Left lung (tissue), 4 donors: ENCODE measurements at regions not wholly inside any gene's neighbourhood (a gene's known extent, or its start where the extent isn't known, plus 50 kb on each side); places are given as distances from the start of the nearest gene placed in this dataset.

ENCODE experiments used
- ATAC-seq: fragments of 200-7000 bp; cut with Tn5 transposase; one replicate; pipeline ENCODE4 v1.9.1; 2020; ENCODE audit warnings: moderate library complexity
- DNase-seq, 4 donors: peaks; one replicate each; pipeline ENCODE4 v3.0.0-alpha.2; 2013 to 2020
- H3K27ac ChIP-seq, 2 donors: fragments of 200-600 bp; sonication (generic) in 1 of 2; one replicate each; pipeline versions ENCODE4 v1.5.0 to v1.8.0; 2020 to 2021
- H3K27me3 ChIP-seq, 2 donors: fragments of 200-600 bp; sonication (generic) in 1 of 2; one replicate each; pipeline versions ENCODE4 v1.5.0 to v1.8.0; 2020 to 2021
- H3K36me3 ChIP-seq, 2 donors: fragments of 200-600 bp; sonication (generic) in 1 of 2; one replicate each; pipeline versions ENCODE4 v1.5.0 to v1.8.0; 2020 to 2021
- H3K4me1 ChIP-seq, 2 donors: fragments of 200-600 bp; one replicate each; pipeline ENCODE4 v1.8.0; 2021
- H3K4me3 ChIP-seq, 2 donors: fragments of 200-600 bp; sonication (generic) in 1 of 2; one replicate each; pipeline versions ENCODE4 v1.5.0 to v1.8.0; 2020 to 2021; ENCODE audit warnings: mild to moderate bottlenecking in 1 of 2
- H3K9me3 ChIP-seq, 2 donors: fragments of 200-600 bp; sonication (generic) in 1 of 2; one replicate each; pipeline versions ENCODE4 v1.5.0 to v1.8.0; 2020 to 2021
- intact Hi-C, 2 donors: fragments of 100-400 bp; cut with DNase I; formaldehyde crosslinking; loops; one replicate each; pipeline versions ENCODE4 v1.11.2 to v1.14.2; 2022
- TF ChIP-seq, protein P1 (sequence below), 2 donors: fragments of 200-600 bp; sonication (generic) in 1 of 2; IDR thresholded peaks; one replicate each; pipeline versions ENCODE4 v1.5.0 to v1.8.0; 2021; ENCODE audit warnings: antibody characterized with exemption in 2 of 2
- donor health status: DM: no; HTN: yes; CAD: no.
- donor health status: DM: no; HTN: no; CAD: no.

GRCh38 chr13:90453342-90453741 lies 894.1 kb upstream of the MIR17HG start:
- Histone ChIP-seq H3K4me3 (no peak overlapping the region), H3K27me3 (no peaks in the 10 kb centered on the region), H3K27ac (no peak overlapping the region), H3K4me1 (no peaks in the 10 kb centered on the region), H3K36me3 (no peaks in the 10 kb centered on the region), H3K9me3 (no peaks in the 10 kb centered on the region)
- intact Hi-C loops = no loop called here
- ATAC-seq (no peak), DNase-seq (no peak)
- TF ChIP-seq, protein P1, sequence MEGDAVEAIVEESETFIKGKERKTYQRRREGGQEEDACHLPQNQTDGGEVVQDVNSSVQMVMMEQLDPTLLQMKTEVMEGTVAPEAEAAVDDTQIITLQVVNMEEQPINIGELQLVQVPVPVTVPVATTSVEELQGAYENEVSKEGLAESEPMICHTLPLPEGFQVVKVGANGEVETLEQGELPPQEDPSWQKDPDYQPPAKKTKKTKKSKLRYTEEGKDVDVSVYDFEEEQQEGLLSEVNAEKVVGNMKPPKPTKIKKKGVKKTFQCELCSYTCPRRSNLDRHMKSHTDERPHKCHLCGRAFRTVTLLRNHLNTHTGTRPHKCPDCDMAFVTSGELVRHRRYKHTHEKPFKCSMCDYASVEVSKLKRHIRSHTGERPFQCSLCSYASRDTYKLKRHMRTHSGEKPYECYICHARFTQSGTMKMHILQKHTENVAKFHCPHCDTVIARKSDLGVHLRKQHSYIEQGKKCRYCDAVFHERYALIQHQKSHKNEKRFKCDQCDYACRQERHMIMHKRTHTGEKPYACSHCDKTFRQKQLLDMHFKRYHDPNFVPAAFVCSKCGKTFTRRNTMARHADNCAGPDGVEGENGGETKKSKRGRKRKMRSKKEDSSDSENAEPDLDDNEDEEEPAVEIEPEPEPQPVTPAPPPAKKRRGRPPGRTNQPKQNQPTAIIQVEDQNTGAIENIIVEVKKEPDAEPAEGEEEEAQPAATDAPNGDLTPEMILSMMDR (IDR thresholded peaks at IDR 0.05) = no peak

- no peak for DNase-seq
- H3K4me1 ChIP-seq = no peaks in the 10 kb centered on the region
- intact Hi-C loops = no loop called here
- ATAC-seq = no peak
- H3K27ac ChIP-seq = no peak overlapping the region
- no peaks in the 10 kb centered on the region for H3K36me3 ChIP-seq
- H3K4me3 ChIP-seq = no peak overlapping the region
- TF ChIP-seq, protein P1 (IDR thresholded peaks at IDR 0.05) = no peak
- H3K9me3 ChIP-seq = no peaks in the 10 kb centered on the region
- H3K27me3 ChIP-seq = no peaks in the 10 kb centered on the region
These were observed 893.4 kb upstream of the MIR17HG start for GRCh38 chr13:90454002-90454636.

- no peak for ATAC-seq
- H3K36me3 ChIP-seq = no peaks in the 10 kb centered on the region
- H3K9me3 ChIP-seq = no peaks in the 10 kb centered on the region
- no peak for DNase-seq
- no peak overlapping the region for H3K4me3 ChIP-seq
- intact Hi-C loops = no loop called here
- TF ChIP-seq, protein P1 (IDR thresholded peaks at IDR 0.05) = no peak
- H3K27ac ChIP-seq = no peak overlapping the region
- H3K27me3 ChIP-seq = no peaks in the 10 kb centered on the region
- H3K4me1 ChIP-seq = no peaks in the 10 kb centered on the region
These were observed 892.4 kb upstream of the MIR17HG start for GRCh38 chr13:90455067-90455466.

- Histone ChIP-seq H3K27me3 (no peaks in the 10 kb centered on the region), H3K36me3 (no peaks in the 10 kb centered on the region), H3K9me3 (no peaks in the 10 kb centered on the region), H3K4me1 (no peaks in the 10 kb centered on the region), H3K27ac (no peak overlapping the region), H3K4me3 (no peak overlapping the region)
- ATAC-seq (no peak), DNase-seq (no peak)
- intact Hi-C loops = no loop called here
- TF ChIP-seq, protein P1 (IDR thresholded peaks at IDR 0.05) = no peak
These were observed 891.7 kb upstream of the MIR17HG start for GRCh38 chr13:90455823-90456222.

- Histone ChIP-seq H3K4me3 (no peak overlapping the region), H3K36me3 (no peaks in the 10 kb centered on the region)
- TF ChIP-seq, protein P1 (IDR thresholded peaks at IDR 0.05) = no peak
These were observed 886.1 kb upstream of the MIR17HG start for GRCh38 chr13:90461398-90461797.

More at GRCh38 chr13:90461398-90461797, 886.1 kb upstream of the MIR17HG start:
- Histone ChIP-seq H3K9me3 (no peaks in the 10 kb centered on the region), H3K27me3 (no peaks in the 10 kb centered on the region), H3K4me1 (no peaks in the 10 kb centered on the region), H3K27ac (no peak overlapping the region)
- DNase-seq (no peak), ATAC-seq (no peak)
- intact Hi-C loops = no loop called here
